GM23248 (cell line): ENCODE measurements at regions not wholly inside any gene's neighbourhood (a gene's known extent, or its start where the extent isn't known, plus 50 kb on each side); places are given as distances from the start of the nearest gene placed in this dataset.

ENCODE experiments used
- EZH2 ChIP-seq: fragments of 200-600 bp; sonication (generic); IDR thresholded peaks from 2 replicates; pipeline ENCODE4 v1.6.1; 2018; ENCODE audit warnings: antibody characterized with exemption, mild to moderate bottlenecking; ENCODE audit not compliant: insufficient read depth, poor library complexity, severe bottlenecking
- EZH2phosphoT487 ChIP-seq: fragments of 200-600 bp; sonication (generic); IDR thresholded peaks from 2 replicates; pipeline ENCODE4 v1.6.1; 2018; ENCODE audit warnings: antibody characterized with exemption, moderate library complexity, mild to moderate bottlenecking, low read depth; ENCODE audit not compliant: insufficient read depth

DNA sequence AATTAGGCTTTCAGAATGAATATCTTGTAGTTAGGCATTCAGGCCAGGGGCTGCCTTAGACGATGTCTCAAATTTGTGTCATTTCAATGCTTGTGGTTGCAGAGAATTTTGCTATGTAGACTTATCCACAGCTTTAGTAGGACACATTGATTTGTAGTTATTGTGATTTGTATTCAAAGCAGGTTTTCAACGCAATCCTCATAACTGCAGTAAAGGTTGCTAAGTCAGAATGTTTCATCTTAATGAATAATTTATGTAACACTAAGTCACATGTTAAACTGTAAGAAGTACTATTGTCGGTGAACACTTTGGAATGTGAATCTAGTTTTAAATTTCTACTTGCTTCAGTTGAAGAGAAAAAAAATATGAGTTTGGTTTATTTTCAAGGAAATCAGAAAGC, 1117.2 kb upstream of the SPRY2 start:
- no peak for TF ChIP-seq EZH2
- TF ChIP-seq EZH2phosphoT487: no peak
